ENCODE measurements at regions not wholly inside any gene's neighbourhood (a gene's known extent, or its start where the extent isn't known, plus 50 kb on each side); places are given as distances from the start of the nearest gene placed in this dataset.

DNA sequence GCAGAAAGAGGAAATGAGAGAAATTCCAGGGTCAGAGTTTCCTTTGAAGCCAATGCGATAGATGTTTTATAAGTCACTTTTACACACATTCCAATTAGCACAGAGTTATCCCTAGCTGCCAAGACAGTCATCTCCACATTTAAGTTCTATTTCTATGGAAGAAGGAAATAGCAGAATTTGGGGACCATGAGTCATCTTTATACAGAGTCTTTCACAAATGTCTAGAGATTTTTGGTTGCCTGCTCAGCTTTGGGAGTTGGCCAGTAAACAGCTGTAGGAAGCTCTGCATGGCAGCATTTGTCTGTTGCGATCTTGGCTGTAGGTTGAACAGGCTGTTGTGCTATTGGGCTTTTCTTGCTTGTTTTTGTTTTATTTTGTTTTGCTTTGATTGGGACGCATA, 884.3 kb downstream of the GALC start:
- H3K4me3 Mint-ChIP-seq = no peak overlapping the region
- Histone ChIP-seq H3K79me2 (ENCODE audit: low read depth) (no peaks in the 10 kb centered on the region), H3K27ac (no peak overlapping the region), H2AFZ (replicated peaks) (no peak overlapping the region), H3K4me2 (no peak overlapping the region), H3K36me3 (no peaks in the 10 kb centered on the region), H4K20me1 (ENCODE audit: low read depth) (no peaks in the 10 kb centered on the region), H3K4me3 (no peak overlapping the region), H3K9ac (no peak overlapping the region), H3F3A (ENCODE audit: low read depth) (no peaks in the 10 kb centered on the region), H3K27me3 (no peaks in the 10 kb centered on the region), H3K9me3 (ENCODE audit: low read depth) (no peaks in the 10 kb centered on the region), H3K4me1 (no peaks in the 10 kb centered on the region)
- DNase-seq (ENCODE audit: low spot score) = no peak
- TF ChIP-seq EZH2 (IDR thresholded peaks at IDR 0.05) = no peak
- TF ChIP-seq, protein P1, sequence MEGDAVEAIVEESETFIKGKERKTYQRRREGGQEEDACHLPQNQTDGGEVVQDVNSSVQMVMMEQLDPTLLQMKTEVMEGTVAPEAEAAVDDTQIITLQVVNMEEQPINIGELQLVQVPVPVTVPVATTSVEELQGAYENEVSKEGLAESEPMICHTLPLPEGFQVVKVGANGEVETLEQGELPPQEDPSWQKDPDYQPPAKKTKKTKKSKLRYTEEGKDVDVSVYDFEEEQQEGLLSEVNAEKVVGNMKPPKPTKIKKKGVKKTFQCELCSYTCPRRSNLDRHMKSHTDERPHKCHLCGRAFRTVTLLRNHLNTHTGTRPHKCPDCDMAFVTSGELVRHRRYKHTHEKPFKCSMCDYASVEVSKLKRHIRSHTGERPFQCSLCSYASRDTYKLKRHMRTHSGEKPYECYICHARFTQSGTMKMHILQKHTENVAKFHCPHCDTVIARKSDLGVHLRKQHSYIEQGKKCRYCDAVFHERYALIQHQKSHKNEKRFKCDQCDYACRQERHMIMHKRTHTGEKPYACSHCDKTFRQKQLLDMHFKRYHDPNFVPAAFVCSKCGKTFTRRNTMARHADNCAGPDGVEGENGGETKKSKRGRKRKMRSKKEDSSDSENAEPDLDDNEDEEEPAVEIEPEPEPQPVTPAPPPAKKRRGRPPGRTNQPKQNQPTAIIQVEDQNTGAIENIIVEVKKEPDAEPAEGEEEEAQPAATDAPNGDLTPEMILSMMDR (IDR thresholded peaks at IDR 0.05) = no peak
- no peak for TF ChIP-seq EZH2phosphoT487 (IDR thresholded peaks at IDR 0.05)
- no peaks in the 10 kb centered on the region for H3K4me1 Mint-ChIP-seq
- H3K27ac Mint-ChIP-seq = no peak overlapping the region
- H3K9me3 Mint-ChIP-seq = no peaks in the 10 kb centered on the region
- no peaks in the 10 kb centered on the region for H3K36me3 Mint-ChIP-seq
- H3K27me3 Mint-ChIP-seq (ENCODE audit: insufficient read depth, low read depth) = no peaks in the 10 kb centered on the region

GRCh38 chr14:87102811-87103378, 890.1 kb downstream of the GALC start:
- no peak overlapping the region for H3K27ac ChIP-seq
- no peaks in the 10 kb centered on the region for H3K9me3 ChIP-seq (ENCODE audit: low read depth)
- no peak overlapping the region for H3K4me2 ChIP-seq
- Mint-ChIP-seq H3K27ac (no peak overlapping the region), H3K36me3 (no peaks in the 10 kb centered on the region), H3K27me3 (ENCODE audit: insufficient read depth, low read depth) (no peaks in the 10 kb centered on the region), H3K4me1 (no peaks in the 10 kb centered on the region), H3K4me3 (no peak overlapping the region), H3K9me3 (no peaks in the 10 kb centered on the region)
- H3K79me2 ChIP-seq (ENCODE audit: low read depth) = no peaks in the 10 kb centered on the region
- no peak overlapping the region for H3K9ac ChIP-seq
- H2AFZ ChIP-seq (replicated peaks) = no peak overlapping the region
- H3K36me3 ChIP-seq = no peaks in the 10 kb centered on the region
- H3K4me1 ChIP-seq = no peaks in the 10 kb centered on the region
- TF ChIP-seq EZH2 (IDR thresholded peaks at IDR 0.05) (no peak), EZH2phosphoT487 (IDR thresholded peaks at IDR 0.05) (no peak)
- TF ChIP-seq, protein P1 (IDR thresholded peaks at IDR 0.05) = no peak
- no peaks in the 10 kb centered on the region for H3K27me3 ChIP-seq
- H3F3A ChIP-seq (ENCODE audit: low read depth) = no peaks in the 10 kb centered on the region
- H3K4me3 ChIP-seq = no peak overlapping the region
- no peak for DNase-seq (ENCODE audit: low spot score)
- no peaks in the 10 kb centered on the region for H4K20me1 ChIP-seq (ENCODE audit: low read depth)

DNA sequence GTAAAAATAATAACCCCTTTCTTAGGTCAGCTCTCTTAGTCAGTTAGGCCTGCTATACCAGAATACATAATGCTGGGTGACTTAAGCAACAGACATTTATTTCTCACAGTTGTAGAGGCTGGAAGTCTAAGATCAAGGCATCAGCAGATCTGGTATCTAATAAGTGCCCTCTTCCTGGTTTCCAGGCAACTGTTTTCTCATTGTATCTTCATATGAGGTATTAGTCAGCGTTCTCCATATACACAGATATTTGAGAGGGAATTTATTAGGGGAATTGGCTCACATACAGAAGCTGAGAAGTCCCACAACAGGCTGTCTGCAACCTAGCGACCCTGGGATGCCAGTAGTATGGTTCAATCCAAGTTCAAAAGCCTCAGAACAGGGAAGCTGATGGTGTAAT, 896.0 kb downstream of the GALC start:
- H3K9ac ChIP-seq = no peak overlapping the region
- TF ChIP-seq EZH2phosphoT487 (IDR thresholded peaks at IDR 0.05) = no peak
- TF ChIP-seq, protein P1 (IDR thresholded peaks at IDR 0.05) = no peak
- no peak for TF ChIP-seq EZH2 (IDR thresholded peaks at IDR 0.05)
- no peaks in the 10 kb centered on the region for H4K20me1 ChIP-seq (ENCODE audit: low read depth)
- H3K4me1 ChIP-seq = no peaks in the 10 kb centered on the region
- H2AFZ ChIP-seq (replicated peaks) = no peak overlapping the region
- H3K79me2 ChIP-seq (ENCODE audit: low read depth) = no peaks in the 10 kb centered on the region
- H3K27me3 ChIP-seq = no peaks in the 10 kb centered on the region
- no peak overlapping the region for H3K4me3 ChIP-seq
- H3K4me2 ChIP-seq = no peak overlapping the region
- H3K27ac ChIP-seq = no peak overlapping the region
- Mint-ChIP-seq H3K4me1 (no peaks in the 10 kb centered on the region), H3K27ac (no peak overlapping the region), H3K27me3 (ENCODE audit: insufficient read depth, low read depth) (no peaks in the 10 kb centered on the region), H3K4me3 (no peak overlapping the region), H3K9me3 (no peaks in the 10 kb centered on the region), H3K36me3 (no peaks in the 10 kb centered on the region)
- no peaks in the 10 kb centered on the region for H3K36me3 ChIP-seq
- no peaks in the 10 kb centered on the region for H3F3A ChIP-seq (ENCODE audit: low read depth)
- DNase-seq (ENCODE audit: low spot score) = no peak
- H3K9me3 ChIP-seq (ENCODE audit: low read depth) = no peaks in the 10 kb centered on the region

Measured in neural progenitor cell (in vitro differentiated cells).